ENCODE measurements at regions not wholly inside any gene's neighbourhood (a gene's known extent, or its start where the extent isn't known, plus 50 kb on each side); places are given as distances from the start of the nearest gene placed in this dataset.

DNA sequence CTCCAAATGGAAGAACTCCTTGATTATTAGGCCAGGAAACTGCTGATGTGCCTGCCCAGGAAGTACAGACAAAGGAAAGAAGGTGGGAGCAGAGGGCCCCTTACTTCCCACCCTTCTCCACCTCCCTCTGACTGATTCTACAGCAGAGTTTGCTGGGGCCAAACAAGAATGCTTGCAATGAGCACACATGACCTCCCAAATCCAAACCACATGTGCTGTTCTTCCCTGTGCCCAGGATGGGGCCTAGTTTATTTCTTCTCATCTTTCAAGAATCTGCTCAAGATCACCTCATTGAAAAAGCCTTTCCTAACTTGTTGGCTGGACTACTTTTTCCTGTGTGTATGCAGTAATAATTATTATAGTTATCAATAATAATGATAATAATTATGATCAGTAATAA lies 286.1 kb downstream of the RAB38 start:
- TF ChIP-seq EZH2 (IDR thresholded peaks at IDR 0.05) (no peak), POLR2AphosphoS5 (IDR thresholded peaks at IDR 0.05; ENCODE audit: borderline replicate concordance, low read depth, low read length) (no peak)
